GM10248 (cell line): ENCODE measurements at regions not wholly inside any gene's neighbourhood (a gene's known extent, or its start where the extent isn't known, plus 50 kb on each side); places are given as distances from the start of the nearest gene placed in this dataset.

ENCODE experiments used
- CTCF ChIA-PET: fragments of 300-600 bp; sonication (Branson Sonifier 250); formaldehyde crosslinking; extraction: SDS; loops from one replicate; lab custom pipeline; 2021; ENCODE audit warnings: antibody characterized with exemption; lab: Yijun Ruan, JAX
- POLR2A ChIA-PET: fragments of 350-650 bp; sonication (Branson Sonifier 250); formaldehyde crosslinking; extraction: SDS; loops from one replicate; lab custom pipeline; 2020; ENCODE audit warnings: antibody characterized with exemption; lab: Yijun Ruan, JAX
- DNase-seq: peaks from one replicate; pipeline ENCODE4 v3.0.0; 2012; ENCODE audit errors: extremely low spot score
- TF ChIP-seq, protein P1 (sequence below): IDR thresholded peaks from 2 replicates; pipeline ENCODE4 v1.5.1; 2012; ENCODE audit warnings: mild to moderate bottlenecking, low read depth; ENCODE audit errors: extremely low read depth, missing control alignments, control extremely low read depth

DNA sequence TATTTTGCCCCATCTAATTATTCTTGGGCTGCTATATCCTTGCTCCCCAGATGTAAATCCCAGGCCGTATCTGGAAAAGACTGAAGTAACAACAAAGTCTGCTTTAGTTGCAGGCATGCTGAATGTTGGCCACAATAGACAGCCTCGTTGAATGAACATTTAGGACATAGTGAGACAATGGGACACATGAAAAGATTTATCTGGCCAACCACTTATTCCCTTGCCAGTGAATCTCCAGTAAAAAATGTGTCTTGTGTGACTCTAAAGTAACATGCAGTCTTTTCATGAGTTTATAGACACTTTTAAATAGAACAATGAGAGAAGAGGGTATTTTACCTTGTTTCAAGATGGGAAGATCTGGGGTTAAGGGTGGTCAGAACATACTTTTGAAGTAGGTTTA is 60.2 kb upstream of the STXBP6 start:
- CTCF ChIA-PET: no interaction called here
- POLR2A ChIA-PET: no interaction called here

GRCh38 chr14:25108959-25109358 is 59.0 kb upstream of the STXBP6 start:
- DNase-seq: no peak
- TF ChIP-seq, protein P1, sequence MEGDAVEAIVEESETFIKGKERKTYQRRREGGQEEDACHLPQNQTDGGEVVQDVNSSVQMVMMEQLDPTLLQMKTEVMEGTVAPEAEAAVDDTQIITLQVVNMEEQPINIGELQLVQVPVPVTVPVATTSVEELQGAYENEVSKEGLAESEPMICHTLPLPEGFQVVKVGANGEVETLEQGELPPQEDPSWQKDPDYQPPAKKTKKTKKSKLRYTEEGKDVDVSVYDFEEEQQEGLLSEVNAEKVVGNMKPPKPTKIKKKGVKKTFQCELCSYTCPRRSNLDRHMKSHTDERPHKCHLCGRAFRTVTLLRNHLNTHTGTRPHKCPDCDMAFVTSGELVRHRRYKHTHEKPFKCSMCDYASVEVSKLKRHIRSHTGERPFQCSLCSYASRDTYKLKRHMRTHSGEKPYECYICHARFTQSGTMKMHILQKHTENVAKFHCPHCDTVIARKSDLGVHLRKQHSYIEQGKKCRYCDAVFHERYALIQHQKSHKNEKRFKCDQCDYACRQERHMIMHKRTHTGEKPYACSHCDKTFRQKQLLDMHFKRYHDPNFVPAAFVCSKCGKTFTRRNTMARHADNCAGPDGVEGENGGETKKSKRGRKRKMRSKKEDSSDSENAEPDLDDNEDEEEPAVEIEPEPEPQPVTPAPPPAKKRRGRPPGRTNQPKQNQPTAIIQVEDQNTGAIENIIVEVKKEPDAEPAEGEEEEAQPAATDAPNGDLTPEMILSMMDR: no peak
- ChIA-PET POLR2A (no interaction called here), CTCF (no interaction called here)

More for the DNA sequence above, 60.2 kb upstream of the STXBP6 start:
- TF ChIP-seq, protein P1: no peak
- no peak for DNase-seq

GRCh38 chr14:25108291-25108690 is 58.3 kb upstream of the STXBP6 start:
- TF ChIP-seq, protein P1: no peak
- no peak for DNase-seq
- CTCF ChIA-PET: no interaction called here
- POLR2A ChIA-PET: no interaction called here

- CTCF ChIA-PET: no interaction called here
- DNase-seq: no peak
- POLR2A ChIA-PET: no interaction called here
- TF ChIP-seq, protein P1: no peak
Measured at GRCh38 chr14:25103820-25104219, 53.9 kb upstream of the STXBP6 start.

DNA sequence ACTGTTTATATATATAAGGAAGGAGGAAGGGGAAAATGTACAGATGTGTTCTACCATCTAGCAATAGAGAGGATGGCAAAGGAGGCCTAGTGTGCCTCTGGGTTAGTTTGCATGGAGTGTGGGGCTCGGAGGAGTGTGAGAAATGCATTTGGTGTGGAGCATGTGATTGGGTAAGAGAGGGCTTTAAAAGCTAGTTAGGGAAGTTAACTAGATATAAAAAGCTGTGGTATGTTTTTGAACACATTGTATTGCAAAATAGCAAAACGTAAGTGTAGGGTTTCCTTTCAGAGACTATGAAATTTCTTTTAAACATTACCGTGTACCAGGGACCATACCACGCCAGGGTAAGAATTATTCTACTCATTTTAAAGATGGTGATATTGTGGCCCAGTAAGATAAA is 53.3 kb upstream of the STXBP6 start:
- ChIA-PET CTCF (interaction anchor here (1.0 kb wide), 1 partner anchor 30 kb away, joined by 3 read pairs; no protein-coding TSS in a partner anchor), POLR2A (no interaction called here)
- TF ChIP-seq, protein P1: no peak
- DNase-seq: no peak

GRCh38 chr14:25102788-25103187 is 52.8 kb upstream of the STXBP6 start:
- ChIA-PET CTCF (interaction anchor here (1.0 kb wide), 1 partner anchor 30 kb away, joined by 3 read pairs; no protein-coding TSS in a partner anchor), POLR2A (no interaction called here)
- DNase-seq: no peak
- TF ChIP-seq, protein P1: no peak
